Loucy (cell line): ENCODE measurements at regions not wholly inside any gene's neighbourhood (a gene's known extent, or its start where the extent isn't known, plus 50 kb on each side); places are given as distances from the start of the nearest gene placed in this dataset.

Experiments used
- H2AFZ ChIP-seq: fragments of 200-600 bp; sonication (generic); 2 replicates; pipeline ENCODE4 v1.6.0; 2016; ENCODE audit warnings: antibody characterized with exemption, mild to moderate bottlenecking, low read length, moderate library complexity
- H3F3A ChIP-seq: fragments of 200-600 bp; 2 replicates; pipeline ENCODE4 v1.6.0; 2016; ENCODE audit warnings: antibody characterized with exemption, low read depth, mild to moderate bottlenecking
- H3K27me3 ChIP-seq: fragments of 200-600 bp; sonication (generic); 2 replicates; pipeline ENCODE4 v1.6.1; 2014; ENCODE audit warnings: low read length, mild to moderate bottlenecking; ENCODE audit not compliant: insufficient read depth, poor library complexity, severe bottlenecking
- H3K36me3 ChIP-seq: fragments of 200-600 bp; sonication (generic); 2 replicates; pipeline ENCODE4 v1.6.1; 2016; ENCODE audit warnings: low read length; ENCODE audit not compliant: insufficient read depth
- H3K4me1 ChIP-seq: fragments of 200-600 bp; sonication (generic); 2 replicates; pipeline ENCODE4 v1.5.1; 2014; ENCODE audit warnings: low read length, mild to moderate bottlenecking; ENCODE audit not compliant: insufficient read depth, poor library complexity, severe bottlenecking
- H3K4me2 ChIP-seq: fragments of 200-600 bp; sonication (generic); 2 replicates; pipeline ENCODE4 v1.6.0; 2014; ENCODE audit warnings: antibody characterized with exemption, low read length, low read depth, mild to moderate bottlenecking; ENCODE audit not compliant: poor library complexity, severe bottlenecking
- H3K4me3 ChIP-seq: fragments of 200-600 bp; sonication (generic); 2 replicates; pipeline ENCODE4 v1.5.1; 2014; ENCODE audit warnings: low read length, mild to moderate bottlenecking, mixed read lengths; ENCODE audit not compliant: poor library complexity, severe bottlenecking
- H3K79me2 ChIP-seq: fragments of 200-600 bp; sonication (generic); 2 replicates; pipeline ENCODE4 v1.6.1; 2014; ENCODE audit warnings: low read length; ENCODE audit not compliant: insufficient read depth
- H3K9ac ChIP-seq: fragments of 200-600 bp; sonication (generic); 2 replicates; pipeline ENCODE4 v1.6.0; 2014; ENCODE audit warnings: mild to moderate bottlenecking, low read depth, low read length, moderate library complexity; ENCODE audit not compliant: poor library complexity, severe bottlenecking
- H3K9me2 ChIP-seq: fragments of 200-600 bp; sonication (generic); replicated peaks from 2 replicates; pipeline ENCODE4 v1.6.1; 2016; ENCODE audit warnings: low read depth, low read length, mixed read lengths
- H3K9me3 ChIP-seq: fragments of 200-600 bp; sonication (generic); 2 replicates; pipeline ENCODE4 v1.6.1; 2014; ENCODE audit warnings: mild to moderate bottlenecking, antibody characterized with exemption, low read length, low read depth; ENCODE audit not compliant: insufficient read depth
- H4K20me1 ChIP-seq: fragments of 200-600 bp; sonication (generic); 2 replicates; pipeline ENCODE4 v1.6.0; 2014; ENCODE audit warnings: antibody characterized with exemption, low read length, mild to moderate bottlenecking; ENCODE audit not compliant: insufficient read depth, poor library complexity, severe bottlenecking
- EZH2phosphoT487 ChIP-seq: fragments of 200-600 bp; IDR thresholded peaks from 2 replicates; pipeline ENCODE4 v1.6.1; 2018; ENCODE audit warnings: antibody characterized with exemption, mild to moderate bottlenecking, moderate library complexity, borderline replicate concordance
- TF ChIP-seq, protein P1 (sequence below): fragments of 200-600 bp; sonication (generic); conservative IDR thresholded peaks from 2 replicates; pipeline ENCODE4 v1.5.1; 2014; ENCODE audit warnings: mild to moderate bottlenecking, antibody characterized with exemption, low read length

DNA sequence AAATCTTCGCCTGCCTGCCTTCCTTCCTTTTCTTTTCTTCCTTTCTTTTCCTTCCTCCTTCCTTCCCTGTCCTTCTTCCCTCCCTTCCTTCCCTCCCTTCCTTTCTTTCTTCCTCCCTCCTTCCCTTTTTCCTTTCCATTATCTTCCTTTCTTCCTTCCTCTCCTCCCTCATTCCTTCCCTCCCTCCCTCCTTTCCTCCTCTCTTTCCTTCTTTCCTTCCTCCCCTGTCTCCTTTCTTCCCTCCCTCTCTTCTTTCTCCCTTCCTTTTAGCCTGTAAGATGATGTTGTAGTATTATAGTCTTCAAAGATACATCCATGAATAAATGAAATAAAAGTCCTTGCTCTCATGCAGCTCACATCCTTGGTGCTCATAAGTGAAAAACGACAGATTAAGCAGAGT, 539.3 kb downstream of the RBFOX1 start:
- Histone ChIP-seq H3K79me2 (no peaks in the 10 kb centered on the region), H3K4me2 (no peak overlapping the region), H3K4me3 (no peak overlapping the region), H3K9me3 (no peaks in the 10 kb centered on the region), H4K20me1 (no peaks in the 10 kb centered on the region), H3K27me3 (no peaks in the 10 kb centered on the region), H3K9me2 (no peaks in the 10 kb centered on the region), H3K36me3 (no peaks in the 10 kb centered on the region), H3F3A (no peaks in the 10 kb centered on the region), H3K4me1 (no peaks in the 10 kb centered on the region), H3K9ac (no peak overlapping the region), H2AFZ (no peak overlapping the region)
- TF ChIP-seq EZH2phosphoT487, result no peak
- TF ChIP-seq, protein P1, sequence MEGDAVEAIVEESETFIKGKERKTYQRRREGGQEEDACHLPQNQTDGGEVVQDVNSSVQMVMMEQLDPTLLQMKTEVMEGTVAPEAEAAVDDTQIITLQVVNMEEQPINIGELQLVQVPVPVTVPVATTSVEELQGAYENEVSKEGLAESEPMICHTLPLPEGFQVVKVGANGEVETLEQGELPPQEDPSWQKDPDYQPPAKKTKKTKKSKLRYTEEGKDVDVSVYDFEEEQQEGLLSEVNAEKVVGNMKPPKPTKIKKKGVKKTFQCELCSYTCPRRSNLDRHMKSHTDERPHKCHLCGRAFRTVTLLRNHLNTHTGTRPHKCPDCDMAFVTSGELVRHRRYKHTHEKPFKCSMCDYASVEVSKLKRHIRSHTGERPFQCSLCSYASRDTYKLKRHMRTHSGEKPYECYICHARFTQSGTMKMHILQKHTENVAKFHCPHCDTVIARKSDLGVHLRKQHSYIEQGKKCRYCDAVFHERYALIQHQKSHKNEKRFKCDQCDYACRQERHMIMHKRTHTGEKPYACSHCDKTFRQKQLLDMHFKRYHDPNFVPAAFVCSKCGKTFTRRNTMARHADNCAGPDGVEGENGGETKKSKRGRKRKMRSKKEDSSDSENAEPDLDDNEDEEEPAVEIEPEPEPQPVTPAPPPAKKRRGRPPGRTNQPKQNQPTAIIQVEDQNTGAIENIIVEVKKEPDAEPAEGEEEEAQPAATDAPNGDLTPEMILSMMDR, result no peak

DNA sequence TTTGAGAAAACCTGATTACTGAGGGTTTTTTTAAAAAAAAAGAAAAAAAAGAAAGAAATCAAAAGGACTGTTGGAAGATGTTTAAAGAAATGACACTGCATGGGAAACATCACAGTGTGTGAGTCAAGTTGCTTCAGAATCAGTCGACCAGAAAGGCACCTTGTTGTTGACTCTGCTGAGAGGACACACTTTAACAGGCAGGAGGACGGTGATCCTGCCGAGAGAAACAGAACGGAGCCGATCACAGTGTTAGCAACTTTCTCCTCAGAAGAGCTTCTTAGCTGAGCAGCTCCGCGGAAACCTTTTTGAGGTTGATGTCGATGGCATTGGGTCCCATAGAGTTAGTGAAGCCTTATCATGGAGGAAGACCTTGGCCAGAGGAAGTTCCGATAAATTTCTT, 538.7 kb downstream of the RBFOX1 start:
- Histone ChIP-seq H3K4me2 (no peak overlapping the region), H3K4me3 (no peak overlapping the region), H3K9ac (no peak overlapping the region), H3K4me1 (no peaks in the 10 kb centered on the region), H3F3A (no peaks in the 10 kb centered on the region), H3K9me2 (no peaks in the 10 kb centered on the region), H4K20me1 (no peaks in the 10 kb centered on the region), H3K36me3 (no peaks in the 10 kb centered on the region), H3K79me2 (no peaks in the 10 kb centered on the region), H3K9me3 (no peaks in the 10 kb centered on the region), H2AFZ (no peak overlapping the region), H3K27me3 (no peaks in the 10 kb centered on the region)
- TF ChIP-seq EZH2phosphoT487, result no peak
- TF ChIP-seq, protein P1, result no peak

DNA sequence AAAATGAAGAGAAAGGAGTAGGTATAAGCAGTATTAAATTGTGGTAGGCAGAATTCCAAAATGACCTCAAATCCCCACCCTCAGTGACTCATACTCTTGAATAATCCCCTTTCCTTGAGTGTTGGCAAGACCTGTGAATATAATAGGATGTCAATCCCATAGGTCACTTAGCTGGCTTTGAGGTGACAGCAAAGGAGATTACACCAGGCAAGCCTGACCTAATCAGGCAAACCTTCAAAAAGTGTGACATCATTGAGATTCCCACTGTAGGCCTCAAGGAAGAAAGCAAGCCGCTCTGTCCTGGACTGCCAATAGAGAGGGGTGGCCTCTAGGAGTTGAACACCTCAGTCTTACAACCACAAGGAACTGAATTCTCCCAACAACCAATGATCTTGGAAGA, 535.2 kb downstream of the RBFOX1 start:
- H4K20me1 ChIP-seq, result no peaks in the 10 kb centered on the region
- no peaks in the 10 kb centered on the region for H3K9me3 ChIP-seq
- H3K4me3 ChIP-seq, result no peak overlapping the region
- no peaks in the 10 kb centered on the region for H3K4me1 ChIP-seq
- TF ChIP-seq EZH2phosphoT487, result no peak
- TF ChIP-seq, protein P1, result no peak
- no peak overlapping the region for H3K4me2 ChIP-seq
- H3K79me2 ChIP-seq, result no peaks in the 10 kb centered on the region
- H3F3A ChIP-seq, result no peaks in the 10 kb centered on the region
- no peaks in the 10 kb centered on the region for H3K27me3 ChIP-seq
- no peaks in the 10 kb centered on the region for H3K9me2 ChIP-seq
- H3K9ac ChIP-seq, result no peak overlapping the region
- H2AFZ ChIP-seq, result no peak overlapping the region
- H3K36me3 ChIP-seq, result no peaks in the 10 kb centered on the region
